T-helper 2 cell (primary cell): ENCODE measurements at regions not wholly inside any gene's neighbourhood (a gene's known extent, or its start where the extent isn't known, plus 50 kb on each side); places are given as distances from the start of the nearest gene placed in this dataset.
"Not testable (repeated sequence)": the region's sequence is repeated elsewhere in the genome, so short reads cannot be mapped to it uniquely, and the experiment has no call there.

Experiments used
- DNase-seq, 5 experiments: peaks; one replicate each; pipeline versions ENCODE4 v3.0.0 to v3.0.0-alpha.2; 2012 to 2022

GRCh38 chr3:30449290-30449632, 157.1 kb upstream of the TGFBR2 start:
- no peak for DNase-seq

- no peak for DNase-seq
Observed at GRCh38 chr3:30452446-30452845, 154.0 kb upstream of the TGFBR2 start.

- no peak for DNase-seq
Observed at GRCh38 chr3:30453360-30454039, 152.9 kb upstream of the TGFBR2 start.

GRCh38 chr3:30454636-30455035, 151.8 kb upstream of the TGFBR2 start:
- no peak for DNase-seq

GRCh38 chr3:30455112-30455511, 151.3 kb upstream of the TGFBR2 start:
- not testable (repeated sequence) for DNase-seq

GRCh38 chr3:30455840-30456239, 150.6 kb upstream of the TGFBR2 start:
- no peak for DNase-seq

GRCh38 chr3:30456264-30456663, 150.1 kb upstream of the TGFBR2 start:
- no peak for DNase-seq

- no peak for DNase-seq
Observed at GRCh38 chr3:30457081-30457480, 149.3 kb upstream of the TGFBR2 start.

- no peak for DNase-seq
Observed at GRCh38 chr3:30457726-30458125, 148.7 kb upstream of the TGFBR2 start.

- DNase-seq, result no peak
Observed at GRCh38 chr3:30458376-30459171, 147.8 kb upstream of the TGFBR2 start.

GRCh38 chr3:30461311-30461710, 145.1 kb upstream of the TGFBR2 start:
- no peak for DNase-seq

- no peak for DNase-seq
Observed at GRCh38 chr3:30462721-30463470, 143.5 kb upstream of the TGFBR2 start.

- DNase-seq, result no peak
Observed at GRCh38 chr3:30464381-30464780, 142.0 kb upstream of the TGFBR2 start.

- no peak for DNase-seq
Observed at GRCh38 chr3:30465454-30465853, 140.9 kb upstream of the TGFBR2 start.

- DNase-seq, result no peak
Observed at GRCh38 chr3:30467596-30468238, 138.7 kb upstream of the TGFBR2 start.

- no peak for DNase-seq
Observed at GRCh38 chr3:30469133-30469532, 137.3 kb upstream of the TGFBR2 start.

GRCh38 chr3:30470496-30470895, 135.9 kb upstream of the TGFBR2 start:
- no peak for DNase-seq

- no peak for DNase-seq
Observed at GRCh38 chr3:30471066-30471465, 135.3 kb upstream of the TGFBR2 start.

GRCh38 chr3:30471796-30472489, 134.5 kb upstream of the TGFBR2 start:
- DNase-seq, result no peak

- no peak for DNase-seq
Observed at GRCh38 chr3:30473374-30474051, 132.9 kb upstream of the TGFBR2 start.

GRCh38 chr3:30474371-30474770, 132.0 kb upstream of the TGFBR2 start:
- no peak for DNase-seq
